ENCODE measurements at regions not wholly inside any gene's neighbourhood (a gene's known extent, or its start where the extent isn't known, plus 50 kb on each side); places are given as distances from the start of the nearest gene placed in this dataset.
"Not testable (repeated sequence)": the region's sequence is repeated elsewhere in the genome, so short reads cannot be mapped to it uniquely, and the experiment has no call there.

DNA sequence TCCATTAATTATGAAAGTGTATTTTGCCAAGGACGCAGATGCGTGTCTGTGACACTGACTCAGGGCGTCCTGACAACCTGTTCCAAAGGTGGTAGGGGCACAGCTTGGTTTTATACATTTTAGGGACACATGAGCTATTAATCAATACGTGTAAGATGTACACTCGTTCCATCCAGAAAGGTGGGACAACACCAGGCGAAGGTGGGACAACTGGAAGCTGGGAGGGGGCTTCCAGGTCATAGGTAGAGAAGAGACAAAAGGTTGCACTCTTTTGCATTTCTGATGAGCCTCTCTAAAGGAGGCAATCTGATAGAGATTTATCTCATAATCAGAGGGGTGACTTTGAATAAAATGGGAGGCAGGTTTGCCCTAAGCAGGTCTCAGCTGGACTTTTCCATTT lies 82.7 kb upstream of the ZNF746 start:
- H3K4me3 Mint-ChIP-seq: no peak overlapping the region
- 100% methylated on average over 4 of the region's 6 CpGs for WGBS (ENCODE audit: insufficient coverage)
- Histone ChIP-seq H3K9me3 (replicated peaks in 1 of 2; ENCODE audit: control insufficient read depth in 1 of 2, insufficient read depth in 1 of 2, low read length in 2 of 2) (peaks cover 34 to 37% of the 10 kb centered on the region in 2 donors), H3K79me2 (ENCODE audit: insufficient read depth, low read length) (no peaks in the 10 kb centered on the region), H2AFZ (ENCODE audit: insufficient read depth, low read depth, low read length, poor library complexity, severe bottlenecking) (no peak overlapping the region), H3K36me3 (replicated peaks in 1 of 2; ENCODE audit: control insufficient read depth in 1 of 2, insufficient read depth in 2 of 2, low read length in 2 of 2) (peaks cover 6 to 66% of the 10 kb centered on the region in 2 donors), H3K27me3 (ENCODE audit: control insufficient read depth in 2 of 2, insufficient read depth in 2 of 2, low read length in 2 of 2) (no peaks in the 10 kb centered on the region), H3K4me1 (ENCODE audit: control insufficient read depth in 1 of 2, insufficient read depth in 2 of 2, low read length in 2 of 2) (no peaks in the 10 kb centered on the region), H3K9ac (ENCODE audit: insufficient read depth, low read length, poor library complexity, severe bottlenecking) (no peak overlapping the region), H3K4me2 (replicated peaks; ENCODE audit: extremely low read depth, low read length, poor library complexity, severe bottlenecking) (no peak overlapping the region), H4K20me1 (ENCODE audit: insufficient read depth, low read length) (no peaks in the 10 kb centered on the region), H3K4me3 (replicated peaks in 1 of 3; ENCODE audit: low read depth in 2 of 3, low read length in 3 of 3) (no peak overlapping the region), H3K27ac (ENCODE audit: low read depth in 1 of 2, low read length in 2 of 2) (no peak overlapping the region)
- peaks cover 0 to 1% (median 0%) of the 10 kb centered on the region in 3 donors for H3K27me3 Mint-ChIP-seq (ENCODE audit: low read depth in 3 of 3)
- H3K4me1 Mint-ChIP-seq: no peaks in the 10 kb centered on the region
- H3K9me3 Mint-ChIP-seq: peaks cover 56 to 81% (median 62%) of the 10 kb centered on the region in 7 donors
- peaks cover 50 to 61% of the 10 kb centered on the region in 2 donors for H3K36me3 Mint-ChIP-seq
- no peak overlapping the region for H3K27ac Mint-ChIP-seq
- intact Hi-C loops (cut with micrococcal nuclease): no loop called here
- no peak for DNase-seq
- TF ChIP-seq, protein P1, sequence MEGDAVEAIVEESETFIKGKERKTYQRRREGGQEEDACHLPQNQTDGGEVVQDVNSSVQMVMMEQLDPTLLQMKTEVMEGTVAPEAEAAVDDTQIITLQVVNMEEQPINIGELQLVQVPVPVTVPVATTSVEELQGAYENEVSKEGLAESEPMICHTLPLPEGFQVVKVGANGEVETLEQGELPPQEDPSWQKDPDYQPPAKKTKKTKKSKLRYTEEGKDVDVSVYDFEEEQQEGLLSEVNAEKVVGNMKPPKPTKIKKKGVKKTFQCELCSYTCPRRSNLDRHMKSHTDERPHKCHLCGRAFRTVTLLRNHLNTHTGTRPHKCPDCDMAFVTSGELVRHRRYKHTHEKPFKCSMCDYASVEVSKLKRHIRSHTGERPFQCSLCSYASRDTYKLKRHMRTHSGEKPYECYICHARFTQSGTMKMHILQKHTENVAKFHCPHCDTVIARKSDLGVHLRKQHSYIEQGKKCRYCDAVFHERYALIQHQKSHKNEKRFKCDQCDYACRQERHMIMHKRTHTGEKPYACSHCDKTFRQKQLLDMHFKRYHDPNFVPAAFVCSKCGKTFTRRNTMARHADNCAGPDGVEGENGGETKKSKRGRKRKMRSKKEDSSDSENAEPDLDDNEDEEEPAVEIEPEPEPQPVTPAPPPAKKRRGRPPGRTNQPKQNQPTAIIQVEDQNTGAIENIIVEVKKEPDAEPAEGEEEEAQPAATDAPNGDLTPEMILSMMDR (IDR thresholded peaks at IDR 0.05): no peak

DNA sequence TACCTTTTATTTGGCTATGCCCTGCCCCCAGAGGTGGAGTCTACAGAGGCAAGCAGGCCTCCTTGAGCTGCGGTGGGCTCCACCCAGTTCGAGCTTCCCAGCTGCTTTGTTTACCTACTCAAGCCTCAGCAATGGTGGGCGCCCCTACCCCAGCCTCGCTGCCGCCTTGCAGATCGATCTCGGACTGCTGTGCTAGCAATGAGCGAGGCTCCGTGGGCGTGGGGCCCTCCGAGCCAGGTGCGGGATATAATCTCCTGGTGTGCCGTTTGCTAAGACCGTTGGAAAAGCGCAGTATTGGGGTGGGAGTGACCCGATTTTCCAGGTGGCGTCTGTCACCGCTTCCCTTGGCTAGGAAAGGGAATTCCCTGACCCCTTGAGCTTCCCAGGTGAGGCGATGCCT lies 81.8 kb upstream of the ZNF746 start:
- intact Hi-C loops (cut with micrococcal nuclease); H2AFZ ChIP-seq (ENCODE audit: insufficient read depth, low read depth, low read length, poor library complexity, severe bottlenecking); H3K27me3 ChIP-seq (ENCODE audit: control insufficient read depth in 2 of 2, insufficient read depth in 2 of 2, low read length in 2 of 2); H3K4me1 ChIP-seq (ENCODE audit: control insufficient read depth in 1 of 2, insufficient read depth in 2 of 2, low read length in 2 of 2); H3K4me3 Mint-ChIP-seq; H3K27me3 Mint-ChIP-seq (ENCODE audit: low read depth in 3 of 3); H4K20me1 ChIP-seq (ENCODE audit: insufficient read depth, low read length); H3K4me2 ChIP-seq (replicated peaks; ENCODE audit: extremely low read depth, low read length, poor library complexity, severe bottlenecking); H3K79me2 ChIP-seq (ENCODE audit: insufficient read depth, low read length); H3K4me1 Mint-ChIP-seq; DNase-seq; H3K9ac ChIP-seq (ENCODE audit: insufficient read depth, low read length, poor library complexity, severe bottlenecking); H3K4me3 ChIP-seq (replicated peaks in 1 of 3; ENCODE audit: low read depth in 2 of 3, low read length in 3 of 3); H3K27ac ChIP-seq (ENCODE audit: low read depth in 1 of 2, low read length in 2 of 2); H3K27ac Mint-ChIP-seq: not testable (repeated sequence)
- peaks cover 55 to 83% (median 68%) of the 10 kb centered on the region in 7 donors for H3K9me3 Mint-ChIP-seq
- peaks cover 41 to 51% of the 10 kb centered on the region in 2 donors for H3K36me3 Mint-ChIP-seq
- peaks cover 6 to 56% of the 10 kb centered on the region in 2 donors for H3K36me3 ChIP-seq (replicated peaks in 1 of 2; ENCODE audit: control insufficient read depth in 1 of 2, insufficient read depth in 2 of 2, low read length in 2 of 2)
- 98% methylated on average over 16 of the region's 19 CpGs for WGBS (ENCODE audit: insufficient coverage)
- peaks cover 29 to 30% of the 10 kb centered on the region in 2 donors for H3K9me3 ChIP-seq (replicated peaks in 1 of 2; ENCODE audit: control insufficient read depth in 1 of 2, insufficient read depth in 1 of 2, low read length in 2 of 2)

DNA sequence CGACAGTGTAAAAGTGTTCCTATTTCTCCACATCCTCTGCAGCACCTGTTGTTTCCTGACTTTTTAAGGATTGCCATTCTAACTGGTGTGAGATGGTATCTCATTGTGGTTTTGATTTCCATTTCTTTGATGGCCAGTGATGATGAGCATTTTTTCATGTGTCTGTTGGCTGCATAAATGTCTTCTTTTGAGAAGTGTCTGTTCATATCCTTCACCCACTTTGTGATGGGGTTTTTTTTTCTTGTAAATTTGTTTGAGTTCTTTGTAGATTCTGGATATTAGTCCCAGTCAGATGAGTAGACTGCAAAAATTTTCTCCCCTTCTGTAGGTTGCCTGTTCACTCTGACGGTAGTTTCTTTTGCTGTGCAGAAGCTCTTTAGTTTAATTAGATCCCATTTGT lies 76.8 kb upstream of the ZNF746 start:
- H3K4me2 ChIP-seq (replicated peaks; ENCODE audit: extremely low read depth, low read length, poor library complexity, severe bottlenecking); H3K79me2 ChIP-seq (ENCODE audit: insufficient read depth, low read length); H3K9ac ChIP-seq (ENCODE audit: insufficient read depth, low read length, poor library complexity, severe bottlenecking); H3K4me1 Mint-ChIP-seq; H3K27me3 ChIP-seq (ENCODE audit: control insufficient read depth in 2 of 2, insufficient read depth in 2 of 2, low read length in 2 of 2); H3K27me3 Mint-ChIP-seq (ENCODE audit: low read depth in 3 of 3); H2AFZ ChIP-seq (ENCODE audit: insufficient read depth, low read depth, low read length, poor library complexity, severe bottlenecking); H3K27ac Mint-ChIP-seq; H3K4me3 ChIP-seq (replicated peaks in 1 of 3; ENCODE audit: low read depth in 2 of 3, low read length in 3 of 3); H3K4me3 Mint-ChIP-seq; intact Hi-C loops (cut with micrococcal nuclease); H3K27ac ChIP-seq (ENCODE audit: low read depth in 1 of 2, low read length in 2 of 2); H3K4me1 ChIP-seq (ENCODE audit: control insufficient read depth in 1 of 2, insufficient read depth in 2 of 2, low read length in 2 of 2); DNase-seq; H4K20me1 ChIP-seq (ENCODE audit: insufficient read depth, low read length): not testable (repeated sequence)
- H3K9me3 Mint-ChIP-seq: peaks cover 50 to 83% (median 78%) of the 10 kb centered on the region in 7 donors
- no CpG with 5 or more reads among the region's 2 CpGs for WGBS (ENCODE audit: insufficient coverage)
- Histone ChIP-seq H3K9me3 (replicated peaks in 1 of 2; ENCODE audit: control insufficient read depth in 1 of 2, insufficient read depth in 1 of 2, low read length in 2 of 2) (peaks cover 29 to 47% of the 10 kb centered on the region in 2 donors), H3K36me3 (replicated peaks in 1 of 2; ENCODE audit: control insufficient read depth in 1 of 2, insufficient read depth in 2 of 2, low read length in 2 of 2) (peaks cover 0 to 17% of the 10 kb centered on the region in 2 donors)
- H3K36me3 Mint-ChIP-seq: peaks cover 16 to 35% of the 10 kb centered on the region in 2 donors

Data from CD14-positive monocyte (primary cell).